ENCODE measurements at regions not wholly inside any gene's neighbourhood (a gene's known extent, or its start where the extent isn't known, plus 50 kb on each side); places are given as distances from the start of the nearest gene placed in this dataset.

DNA sequence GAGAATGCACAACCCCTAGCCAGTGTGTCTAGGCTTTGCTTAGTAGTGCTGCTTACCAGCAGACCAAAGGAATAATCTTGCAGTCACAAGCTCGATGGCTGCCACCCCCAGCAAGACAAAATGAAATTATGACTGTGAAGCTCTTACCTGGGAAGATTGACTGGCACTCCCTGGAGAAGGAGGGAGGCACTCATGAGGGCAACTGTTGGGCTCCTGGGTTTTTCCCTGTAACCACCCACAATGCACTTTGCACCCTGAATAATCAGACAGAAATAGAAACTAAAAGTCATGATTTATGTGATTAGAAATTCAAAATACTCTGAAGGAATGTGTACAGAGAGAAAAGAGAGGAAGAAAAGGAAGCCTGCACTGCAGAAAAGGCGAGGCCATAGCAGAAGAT is 144.3 kb upstream of the DGKB start:
- TF ChIP-seq CTCF (IDR thresholded peaks at IDR 0.05) (no peak), EP300 (IDR thresholded peaks at IDR 0.05) (no peak), POLR2A (IDR thresholded peaks at IDR 0.05) (no peak), POLR2AphosphoS5 (IDR thresholded peaks at IDR 0.05) (no peak)
